CD4-positive, alpha-beta memory T cell (primary cell): ENCODE measurements at regions not wholly inside any gene's neighbourhood (a gene's known extent, or its start where the extent isn't known, plus 50 kb on each side); places are given as distances from the start of the nearest gene placed in this dataset.

ENCODE experiments used
- CTCF ChIA-PET: fragments of 350-600 bp; sonication (Branson Sonifier 250); formaldehyde crosslinking; loops from one replicate; lab custom pipeline; 2021; ENCODE audit warnings: inconsistent platforms; ENCODE audit not compliant: partially characterized antibody; lab: Charles Lee
- POLR2A ChIA-PET: fragments of 350-600 bp; sonication (Branson Sonifier 250); formaldehyde crosslinking; loops from one replicate; lab custom pipeline; 2021; ENCODE audit not compliant: partially characterized antibody; lab: Charles Lee
- DNase-seq, 5 donors: peaks; one replicate each; pipeline versions ENCODE4 v3.0.0 to v3.0.0-alpha.2; 2020 to 2022; ENCODE audit warnings: mixed read lengths in 1 of 5
- H3K27ac ChIP-seq: one replicate; pipeline ENCODE4 v1.7.0; 2013; ENCODE audit warnings: low read depth, low read length
- H3K27me3 ChIP-seq: 2 replicates; pipeline ENCODE4 v1.7.0; 2013; ENCODE audit warnings: mild to moderate bottlenecking, low read length, moderate library complexity; ENCODE audit not compliant: insufficient read depth
- H3K36me3 ChIP-seq: 2 replicates; pipeline ENCODE4 v1.7.0; 2013; ENCODE audit warnings: mild to moderate bottlenecking, low read length, moderate library complexity; ENCODE audit not compliant: insufficient read depth
- H3K4me1 ChIP-seq: 2 replicates; pipeline ENCODE4 v1.7.0; 2013; ENCODE audit warnings: mild to moderate bottlenecking, low read length, moderate library complexity; ENCODE audit not compliant: insufficient read depth
- H3K4me3 ChIP-seq, 2 donors: one replicate each; pipeline ENCODE4 v1.7.0; 2013; ENCODE audit warnings: low read length in 2 of 2, mild to moderate bottlenecking in 1 of 2
- H3K9me3 ChIP-seq, 2 donors: one replicate each; pipeline ENCODE4 v1.7.0; 2013; ENCODE audit warnings: low read length in 2 of 2, control low read depth in 1 of 2; ENCODE audit not compliant: control insufficient read depth in 1 of 2
- H3K27ac Mint-ChIP-seq, 7 donors: one replicate each; pipeline ENCODE4 v1.8.0; 2020 to 2021; ENCODE audit warnings: mixed read lengths in 7 of 7, mild to moderate bottlenecking in 6 of 7, inconsistent platforms in 3 of 7, moderate library complexity in 3 of 7
- H3K27me3 Mint-ChIP-seq, 2 donors: one replicate each; pipeline ENCODE4 v1.8.0; 2020 to 2021; ENCODE audit warnings: mixed read lengths in 2 of 2
- H3K36me3 Mint-ChIP-seq, 2 donors: one replicate each; pipeline ENCODE4 v1.8.0; 2020 to 2021; ENCODE audit warnings: mixed read lengths in 2 of 2, inconsistent platforms in 1 of 2, mild to moderate bottlenecking in 1 of 2
- H3K4me1 Mint-ChIP-seq, 4 donors: one replicate each; pipeline ENCODE4 v1.8.0; 2020 to 2021; ENCODE audit warnings: mixed read lengths in 4 of 4, mild to moderate bottlenecking in 1 of 4
- H3K4me3 Mint-ChIP-seq, 8 donors: one replicate each; pipeline ENCODE4 v1.8.0; 2020 to 2021; ENCODE audit warnings: mixed read lengths in 8 of 8, mild to moderate bottlenecking in 7 of 8, moderate library complexity in 6 of 8, inconsistent platforms in 3 of 8
- H3K9me3 Mint-ChIP-seq, 8 donors: one replicate each; pipeline ENCODE4 v1.8.0; 2020 to 2021; ENCODE audit warnings: mixed read lengths in 8 of 8, mild to moderate bottlenecking in 5 of 8, inconsistent platforms in 3 of 8, moderate library complexity in 1 of 8
- intact Hi-C: fragments of 100-400 bp; cut with micrococcal nuclease; formaldehyde crosslinking; loops from one replicate; pipeline ENCODE4 v1.15.1; 2023

GRCh38 chr17:53148058-53148457 lies 674.7 kb upstream of the KIF2B start:
- Mint-ChIP-seq H3K9me3 (peaks cover 0 to 8% (median 5%) of the 10 kb centered on the region in 8 donors), H3K36me3 (no peaks in the 10 kb centered on the region), H3K4me3 (no peak overlapping the region), H3K4me1 (no peaks in the 10 kb centered on the region), H3K27ac (no peak overlapping the region), H3K27me3 (no peaks in the 10 kb centered on the region)
- Histone ChIP-seq H3K4me1 (no peaks in the 10 kb centered on the region), H3K27me3 (no peaks in the 10 kb centered on the region), H3K36me3 (no peaks in the 10 kb centered on the region), H3K9me3 (no peaks in the 10 kb centered on the region), H3K4me3 (no peak overlapping the region), H3K27ac (no peak overlapping the region)
- ChIA-PET POLR2A (no interaction called here), CTCF (no interaction called here)
- intact Hi-C loops: no loop called here
- DNase-seq: no peak

GRCh38 chr17:53142890-53143289 lies 679.8 kb upstream of the KIF2B start:
- CTCF ChIA-PET: no interaction called here

GRCh38 chr17:53141731-53142130 lies 681.0 kb upstream of the KIF2B start:
- no peaks in the 10 kb centered on the region for H3K4me1 Mint-ChIP-seq
- H3K36me3 Mint-ChIP-seq: no peaks in the 10 kb centered on the region
- H3K27me3 ChIP-seq: no peaks in the 10 kb centered on the region
- intact Hi-C loops: no loop called here
- DNase-seq: no peak
- H3K9me3 ChIP-seq: no peaks in the 10 kb centered on the region
- ChIA-PET CTCF (no interaction called here), POLR2A (no interaction called here)
- no peak overlapping the region for H3K27ac ChIP-seq
- H3K4me1 ChIP-seq: no peaks in the 10 kb centered on the region
- H3K27me3 Mint-ChIP-seq: no peaks in the 10 kb centered on the region
- H3K27ac Mint-ChIP-seq: no peak overlapping the region
- no peak overlapping the region for H3K4me3 ChIP-seq
- H3K9me3 Mint-ChIP-seq: peaks cover 0 to 13% (median 2%) of the 10 kb centered on the region in 8 donors
- no peak overlapping the region for H3K4me3 Mint-ChIP-seq
- no peaks in the 10 kb centered on the region for H3K36me3 ChIP-seq

More at GRCh38 chr17:53142890-53143289, 679.8 kb upstream of the KIF2B start:
- H3K27me3 Mint-ChIP-seq: no peaks in the 10 kb centered on the region
- no peaks in the 10 kb centered on the region for H3K27me3 ChIP-seq
- no peak overlapping the region for H3K4me3 Mint-ChIP-seq
- H3K36me3 ChIP-seq: no peaks in the 10 kb centered on the region
- intact Hi-C loops: no loop called here
- H3K4me1 Mint-ChIP-seq: no peaks in the 10 kb centered on the region
- no peaks in the 10 kb centered on the region for H3K4me1 ChIP-seq
- no peak overlapping the region for H3K4me3 ChIP-seq
- H3K9me3 Mint-ChIP-seq: peaks cover 0 to 5% (median 2%) of the 10 kb centered on the region in 8 donors
- POLR2A ChIA-PET: no interaction called here
- no peaks in the 10 kb centered on the region for H3K36me3 Mint-ChIP-seq
- no peaks in the 10 kb centered on the region for H3K9me3 ChIP-seq
- H3K27ac Mint-ChIP-seq: no peak overlapping the region
- DNase-seq: no peak
- H3K27ac ChIP-seq: no peak overlapping the region

- H3K9me3 Mint-ChIP-seq: peaks cover 0 to 14% (median 2%) of the 10 kb centered on the region in 8 donors
- DNase-seq: no peak
- Histone ChIP-seq H3K36me3 (no peaks in the 10 kb centered on the region), H3K4me1 (no peaks in the 10 kb centered on the region), H3K27ac (no peak overlapping the region), H3K4me3 (no peak overlapping the region), H3K27me3 (no peaks in the 10 kb centered on the region), H3K9me3 (no peaks in the 10 kb centered on the region)
- H3K27ac Mint-ChIP-seq: no peak overlapping the region
- ChIA-PET CTCF (no interaction called here), POLR2A (no interaction called here)
- no peaks in the 10 kb centered on the region for H3K36me3 Mint-ChIP-seq
- H3K4me1 Mint-ChIP-seq: no peaks in the 10 kb centered on the region
- intact Hi-C loops: no loop called here
- no peaks in the 10 kb centered on the region for H3K27me3 Mint-ChIP-seq
- H3K4me3 Mint-ChIP-seq: no peak overlapping the region
Observed at GRCh38 chr17:53141280-53141679, 681.4 kb upstream of the KIF2B start.

GRCh38 chr17:53137869-53138268 lies 684.9 kb upstream of the KIF2B start:
- Mint-ChIP-seq H3K27me3 (no peaks in the 10 kb centered on the region), H3K27ac (no peak overlapping the region), H3K4me1 (no peaks in the 10 kb centered on the region), H3K36me3 (no peaks in the 10 kb centered on the region), H3K9me3 (peaks cover 0 to 10% (median 3%) of the 10 kb centered on the region in 8 donors), H3K4me3 (no peak overlapping the region)
- no peaks in the 10 kb centered on the region for H3K36me3 ChIP-seq
- H3K27ac ChIP-seq: no peak overlapping the region
- no peaks in the 10 kb centered on the region for H3K4me1 ChIP-seq
- H3K4me3 ChIP-seq: no peak overlapping the region
- no peaks in the 10 kb centered on the region for H3K27me3 ChIP-seq
- DNase-seq: no peak
- intact Hi-C loops: no loop called here
- ChIA-PET CTCF (no interaction called here), POLR2A (no interaction called here)
- H3K9me3 ChIP-seq: no peaks in the 10 kb centered on the region

GRCh38 chr17:53135969-53136368 lies 686.8 kb upstream of the KIF2B start:
- H3K4me3 Mint-ChIP-seq: no peak overlapping the region
- Histone ChIP-seq H3K27ac (no peak overlapping the region), H3K27me3 (no peaks in the 10 kb centered on the region), H3K36me3 (no peaks in the 10 kb centered on the region), H3K9me3 (no peaks in the 10 kb centered on the region), H3K4me3 (no peak overlapping the region), H3K4me1 (no peaks in the 10 kb centered on the region)
- H3K9me3 Mint-ChIP-seq: peaks cover 0 to 10% (median 2%) of the 10 kb centered on the region in 8 donors
- no peaks in the 10 kb centered on the region for H3K36me3 Mint-ChIP-seq
- no peaks in the 10 kb centered on the region for H3K27me3 Mint-ChIP-seq
- H3K27ac Mint-ChIP-seq: no peak overlapping the region
- no peaks in the 10 kb centered on the region for H3K4me1 Mint-ChIP-seq
- intact Hi-C loops: no loop called here
- no peak for DNase-seq
- ChIA-PET POLR2A (no interaction called here), CTCF (no interaction called here)

GRCh38 chr17:53134548-53134947 lies 688.2 kb upstream of the KIF2B start:
- H3K4me1 Mint-ChIP-seq: no peaks in the 10 kb centered on the region
- H3K4me1 ChIP-seq: no peaks in the 10 kb centered on the region
- no peak for DNase-seq
- intact Hi-C loops: no loop called here
- H3K9me3 Mint-ChIP-seq: peaks cover 0 to 10% (median 2%) of the 10 kb centered on the region in 8 donors
- H3K27ac Mint-ChIP-seq: no peak overlapping the region
- no peaks in the 10 kb centered on the region for H3K36me3 ChIP-seq
- ChIA-PET CTCF (no interaction called here), POLR2A (no interaction called here)
- no peak overlapping the region for H3K4me3 ChIP-seq
- H3K27ac ChIP-seq: no peak overlapping the region
- H3K27me3 ChIP-seq: no peaks in the 10 kb centered on the region
- H3K36me3 Mint-ChIP-seq: no peaks in the 10 kb centered on the region
- no peaks in the 10 kb centered on the region for H3K9me3 ChIP-seq
- H3K27me3 Mint-ChIP-seq: no peaks in the 10 kb centered on the region
- no peak overlapping the region for H3K4me3 Mint-ChIP-seq

GRCh38 chr17:53133876-53134275 lies 688.9 kb upstream of the KIF2B start:
- no peaks in the 10 kb centered on the region for H3K36me3 Mint-ChIP-seq
- Histone ChIP-seq H3K9me3 (no peaks in the 10 kb centered on the region), H3K27me3 (no peaks in the 10 kb centered on the region), H3K27ac (no peak overlapping the region), H3K4me3 (no peak overlapping the region), H3K36me3 (no peaks in the 10 kb centered on the region), H3K4me1 (no peaks in the 10 kb centered on the region)
- peaks cover 0 to 10% (median 2%) of the 10 kb centered on the region in 8 donors for H3K9me3 Mint-ChIP-seq
- intact Hi-C loops: no loop called here
- H3K4me3 Mint-ChIP-seq: no peak overlapping the region
- ChIA-PET CTCF (no interaction called here), POLR2A (no interaction called here)
- no peak for DNase-seq
- no peaks in the 10 kb centered on the region for H3K27me3 Mint-ChIP-seq
- H3K27ac Mint-ChIP-seq: no peak overlapping the region
- no peaks in the 10 kb centered on the region for H3K4me1 Mint-ChIP-seq
